ENCODE measurements at regions not wholly inside any gene's neighbourhood (a gene's known extent, or its start where the extent isn't known, plus 50 kb on each side); places are given as distances from the start of the nearest gene placed in this dataset.

DNA sequence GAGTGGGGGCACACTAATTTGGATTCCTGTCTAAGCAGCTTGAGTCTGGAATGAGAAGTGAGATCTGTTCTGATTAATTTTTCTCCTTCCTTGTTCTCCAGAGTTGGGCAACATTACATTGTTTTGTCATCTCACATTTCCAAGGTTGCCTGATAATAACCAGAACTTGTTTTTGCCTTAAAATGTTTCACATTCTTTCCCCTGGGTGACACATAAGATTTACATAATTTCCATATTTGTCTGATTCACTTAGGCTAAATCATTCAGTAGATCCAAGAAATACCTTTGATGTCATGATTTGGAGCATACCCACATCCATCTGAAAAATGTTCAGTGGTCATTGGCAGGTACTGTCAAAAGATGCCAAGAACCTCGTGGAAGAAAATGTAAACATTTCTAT lies 60.3 kb downstream of the XCL2 start:
- no peak overlapping the region for H3K4me3 ChIP-seq
- peak; percentile 38 to 43 for ATAC-seq
- DNase-seq: no peak
- H3K36me3 ChIP-seq: no peaks in the 10 kb centered on the region
- intact Hi-C loops (cut with DNase I; ENCODE audit: low total_unique reads) (no loop called here), in situ Hi-C loops (cut with MboI; ENCODE audit: low sequenced_read_pairs in 4 of 4) (no loop called here)
- peaks cover 0 to 3% of the 10 kb centered on the region in 2 donors for H3K4me1 ChIP-seq
- TF ChIP-seq, protein P1, sequence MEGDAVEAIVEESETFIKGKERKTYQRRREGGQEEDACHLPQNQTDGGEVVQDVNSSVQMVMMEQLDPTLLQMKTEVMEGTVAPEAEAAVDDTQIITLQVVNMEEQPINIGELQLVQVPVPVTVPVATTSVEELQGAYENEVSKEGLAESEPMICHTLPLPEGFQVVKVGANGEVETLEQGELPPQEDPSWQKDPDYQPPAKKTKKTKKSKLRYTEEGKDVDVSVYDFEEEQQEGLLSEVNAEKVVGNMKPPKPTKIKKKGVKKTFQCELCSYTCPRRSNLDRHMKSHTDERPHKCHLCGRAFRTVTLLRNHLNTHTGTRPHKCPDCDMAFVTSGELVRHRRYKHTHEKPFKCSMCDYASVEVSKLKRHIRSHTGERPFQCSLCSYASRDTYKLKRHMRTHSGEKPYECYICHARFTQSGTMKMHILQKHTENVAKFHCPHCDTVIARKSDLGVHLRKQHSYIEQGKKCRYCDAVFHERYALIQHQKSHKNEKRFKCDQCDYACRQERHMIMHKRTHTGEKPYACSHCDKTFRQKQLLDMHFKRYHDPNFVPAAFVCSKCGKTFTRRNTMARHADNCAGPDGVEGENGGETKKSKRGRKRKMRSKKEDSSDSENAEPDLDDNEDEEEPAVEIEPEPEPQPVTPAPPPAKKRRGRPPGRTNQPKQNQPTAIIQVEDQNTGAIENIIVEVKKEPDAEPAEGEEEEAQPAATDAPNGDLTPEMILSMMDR (IDR thresholded peaks at IDR 0.05 in 4 of 5, conservative IDR thresholded peaks at IDR 0.05 in 1 of 5): no peak
- TF ChIP-seq POLR2A (IDR thresholded peaks at IDR 0.05): no peak
- peak overlapping the region in 1 of 4 donors; percentile 39 for H3K27ac ChIP-seq
- no peaks in the 10 kb centered on the region for H3K9me3 ChIP-seq
- H3K27me3 ChIP-seq: no peaks in the 10 kb centered on the region

- DNase-seq (no peak), ATAC-seq (no peak)
- H3K27me3 ChIP-seq: no peaks in the 10 kb centered on the region
- no peaks in the 10 kb centered on the region for H3K36me3 ChIP-seq
- TF ChIP-seq, protein P1 (IDR thresholded peaks at IDR 0.05 in 4 of 5, conservative IDR thresholded peaks at IDR 0.05 in 1 of 5): no peak
- TF ChIP-seq POLR2A (IDR thresholded peaks at IDR 0.05): no peak
- H3K9me3 ChIP-seq: no peaks in the 10 kb centered on the region
- in situ Hi-C loops (cut with MboI; ENCODE audit: low sequenced_read_pairs in 4 of 4) (no loop called here), intact Hi-C loops (cut with DNase I; ENCODE audit: low total_unique reads) (no loop called here)
- H3K27ac ChIP-seq: no peak overlapping the region
- no peak overlapping the region for H3K4me3 ChIP-seq
- H3K4me1 ChIP-seq: no peaks in the 10 kb centered on the region
Measured at GRCh38 chr1:168482106-168482505, 61.7 kb downstream of the XCL2 start.

- Histone ChIP-seq H3K4me3 (no peak overlapping the region), H3K9me3 (no peaks in the 10 kb centered on the region), H3K4me1 (no peaks in the 10 kb centered on the region), H3K27me3 (no peaks in the 10 kb centered on the region), H3K36me3 (no peaks in the 10 kb centered on the region), H3K27ac (no peak overlapping the region)
- in situ Hi-C loops (cut with MboI; ENCODE audit: low sequenced_read_pairs in 4 of 4) (no loop called here), intact Hi-C loops (cut with DNase I; ENCODE audit: low total_unique reads) (no loop called here)
- ATAC-seq (no peak), DNase-seq (no peak)
- TF ChIP-seq, protein P1 (IDR thresholded peaks at IDR 0.05 in 4 of 5, conservative IDR thresholded peaks at IDR 0.05 in 1 of 5): no peak
- no peak for TF ChIP-seq POLR2A (IDR thresholded peaks at IDR 0.05)
Measured at GRCh38 chr1:168481586-168481985, 62.2 kb downstream of the XCL2 start.

- no peaks in the 10 kb centered on the region for H3K36me3 ChIP-seq
- H3K27me3 ChIP-seq: no peaks in the 10 kb centered on the region
- no peak overlapping the region for H3K27ac ChIP-seq
- ATAC-seq (no peak), DNase-seq (no peak)
- TF ChIP-seq POLR2A (IDR thresholded peaks at IDR 0.05): no peak
- TF ChIP-seq, protein P1 (IDR thresholded peaks at IDR 0.05 in 4 of 5, conservative IDR thresholded peaks at IDR 0.05 in 1 of 5): no peak
- in situ Hi-C loops (cut with MboI; ENCODE audit: low sequenced_read_pairs in 4 of 4): no loop called here
- H3K9me3 ChIP-seq: no peaks in the 10 kb centered on the region
- H3K4me1 ChIP-seq: no peaks in the 10 kb centered on the region
- H3K4me3 ChIP-seq: no peak overlapping the region
- intact Hi-C loops (cut with DNase I; ENCODE audit: low total_unique reads): no loop called here
Measured at GRCh38 chr1:168480997-168481396, 62.8 kb downstream of the XCL2 start.

DNA sequence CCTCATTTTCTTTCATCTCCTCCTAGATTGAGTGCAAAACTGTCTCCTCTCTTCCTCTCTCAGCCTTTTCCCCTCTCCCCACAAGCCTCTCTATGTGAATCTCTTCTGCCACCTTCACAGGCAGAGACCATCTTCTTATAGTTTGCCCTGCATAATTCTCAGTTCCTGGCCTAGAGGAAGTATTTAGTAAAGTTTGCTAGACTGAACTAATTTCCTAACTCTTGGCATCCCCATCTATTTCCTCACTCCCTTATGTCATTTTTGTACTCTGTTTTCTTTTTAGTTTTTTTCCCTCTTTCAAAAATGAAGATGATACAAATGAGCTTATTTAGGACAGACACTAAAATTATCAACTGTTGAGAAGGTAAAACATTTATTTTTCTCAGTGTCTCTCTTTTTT lies 66.0 kb downstream of the XCL2 start:
- H3K27me3 ChIP-seq: no peaks in the 10 kb centered on the region
- no peaks in the 10 kb centered on the region for H3K4me1 ChIP-seq
- no peaks in the 10 kb centered on the region for H3K36me3 ChIP-seq
- intact Hi-C loops (cut with DNase I; ENCODE audit: low total_unique reads) (no loop called here), in situ Hi-C loops (cut with MboI; ENCODE audit: low sequenced_read_pairs in 4 of 4) (no loop called here)
- no peaks in the 10 kb centered on the region for H3K9me3 ChIP-seq
- DNase-seq (no peak), ATAC-seq (peak in 1 of 2 donors; percentile 65)
- H3K4me3 ChIP-seq: no peak overlapping the region
- no peak overlapping the region for H3K27ac ChIP-seq
- TF ChIP-seq POLR2A (IDR thresholded peaks at IDR 0.05): no peak
- TF ChIP-seq, protein P1 (IDR thresholded peaks at IDR 0.05 in 4 of 5, conservative IDR thresholded peaks at IDR 0.05 in 1 of 5): no peak
